ENCODE measurements at regions not wholly inside any gene's neighbourhood (a gene's known extent, or its start where the extent isn't known, plus 50 kb on each side); places are given as distances from the start of the nearest gene placed in this dataset.

GRCh38 chr5:113735751-113736150, 222.3 kb downstream of the YTHDC2 start:
- no peak overlapping the region for H2BK5ac ChIP-seq (ENCODE audit: low read depth, low read length, poor library complexity, severe bottlenecking)
- POLR2A ChIA-PET (ENCODE audit: unreplicated experiment): no interaction called here
- no TSS peak for BruUV-seq (replicated peaks)

More at GRCh38 chr5:113735751-113736150, 222.3 kb downstream of the YTHDC2 start:
- Histone ChIP-seq H3K36me3 (ENCODE audit: control insufficient read depth, insufficient read depth, low read length) (no peaks in the 10 kb centered on the region), H3K23ac (ENCODE audit: low read depth, low read length) (no peak overlapping the region), H3K4me3 (ENCODE audit: insufficient read depth, low read depth, low read length) (no peak overlapping the region), H2BK20ac (ENCODE audit: low read depth, low read length) (no peak overlapping the region), H2AFZ (replicated peaks; ENCODE audit: low read length, poor library complexity) (no peak overlapping the region), H2AK9ac (replicated peaks; ENCODE audit: low read depth, low read length, poor library complexity) (no peak overlapping the region), H4K5ac (ENCODE audit: low read depth, low read length) (no peak overlapping the region), H3K4ac (ENCODE audit: low read depth, low read length) (no peak overlapping the region), H4K20me1 (ENCODE audit: insufficient read depth, low read length) (no peaks in the 10 kb centered on the region), H3K4me2 (ENCODE audit: low read depth, low read length) (no peak overlapping the region), H4K91ac (ENCODE audit: insufficient read depth, low read depth, low read length) (no peak overlapping the region), H2BK15ac (ENCODE audit: low read depth, low read length) (no peak overlapping the region), H3K9me1 (ENCODE audit: insufficient read depth, low read length) (no peaks in the 10 kb centered on the region), H3K9me3 (ENCODE audit: control insufficient read depth, insufficient read depth, low read length) (no peaks in the 10 kb centered on the region), H4K8ac (ENCODE audit: low read depth in 2 of 2, low read length in 2 of 2) (no peak overlapping the region), H2AK5ac (ENCODE audit: low read depth, low read length) (no peak overlapping the region), H3K27me3 (ENCODE audit: control insufficient read depth, insufficient read depth, low read length) (no peaks in the 10 kb centered on the region), H3K56ac (ENCODE audit: extremely low read depth, insufficient read depth, low read length) (no peak overlapping the region), H3K9ac (ENCODE audit: low read depth, low read length) (no peak overlapping the region), H2BK120ac (ENCODE audit: low read depth, low read length) (no peak overlapping the region), H3K4me1 (ENCODE audit: control insufficient read depth, insufficient read depth, low read length) (no peaks in the 10 kb centered on the region), H3K27ac (ENCODE audit: insufficient read depth, low read length) (no peak overlapping the region), H3K79me1 (ENCODE audit: low read depth in 1 of 2, low read length in 2 of 2) (no peaks in the 10 kb centered on the region), H3K18ac (ENCODE audit: low read depth, low read length) (no peak overlapping the region), H3K14ac (replicated peaks; ENCODE audit: low read depth, low read length) (no peak overlapping the region)
- intact Hi-C loops (cut with micrococcal nuclease): no loop called here
- dilution Hi-C loops (cut with HindIII; ENCODE audit: low sequenced_read_pairs, unreplicated experiment): no loop called here
- no CpG with 5 or more reads among the region's 1 CpG for WGBS, 2 experiments (ENCODE audit: extremely low coverage in 2 of 2, insufficient read length in 1 of 2)
- DNase-seq (no peak), ATAC-seq (ENCODE audit: low read depth) (no peak)
- in situ Hi-C loops (cut with MboI; ENCODE audit: low sequenced_read_pairs): no loop called here
- TF ChIP-seq RAD21 (IDR thresholded peaks at IDR 0.05; ENCODE audit: low read length): no peak
- no peak for TF ChIP-seq ELK1 (IDR thresholded peaks at IDR 0.05; ENCODE audit: borderline replicate concordance, low read depth, low read length)
- no peak for TF ChIP-seq USF2 (IDR thresholded peaks at IDR 0.05; ENCODE audit: low read depth, low read length)
- no peak for TF ChIP-seq RCOR1 (IDR thresholded peaks at IDR 0.05; ENCODE audit: insufficient replicate concordance, low read length)
- TF ChIP-seq MAFK (IDR thresholded peaks at IDR 0.05; ENCODE audit: low read depth, low read length): no peak
- TF ChIP-seq BHLHE40 (IDR thresholded peaks at IDR 0.05; ENCODE audit: low read depth, low read length): no peak
- no peak for TF ChIP-seq CTCF (conservative IDR thresholded peaks at IDR 0.05; ENCODE audit: low read depth, low read length)
- TF ChIP-seq POLR2A (IDR thresholded peaks at IDR 0.05; ENCODE audit: low read depth, low read length): no peak
- TF ChIP-seq FOS (IDR thresholded peaks at IDR 0.05; ENCODE audit: low read depth, low read length): no peak
- TF ChIP-seq NFE2L2 (IDR thresholded peaks at IDR 0.05; ENCODE audit: low read depth, low read length): no peak
- TF ChIP-seq SMC3 (IDR thresholded peaks at IDR 0.05; ENCODE audit: low read depth, low read length): no peak
- TF ChIP-seq CHD1 (IDR thresholded peaks at IDR 0.05; ENCODE audit: low read depth, low read length): no peak
- TF ChIP-seq RFX5 (IDR thresholded peaks at IDR 0.05; ENCODE audit: low read depth, low read length): no peak
- TF ChIP-seq CEBPB (IDR thresholded peaks at IDR 0.05; ENCODE audit: low read depth, low read length): no peak
- TF ChIP-seq MXI1 (IDR thresholded peaks at IDR 0.05; ENCODE audit: borderline replicate concordance, low read depth, low read length): no peak
- TF ChIP-seq MAZ (IDR thresholded peaks at IDR 0.05; ENCODE audit: borderline replicate concordance, low read depth, low read length): no peak
- CTCF ChIA-PET: interaction anchor here (0.8 kb wide), 1 partner anchor 1251 kb away, joined by 3 read pairs; no protein-coding TSS in a partner anchor
